ENCODE measurements at regions not wholly inside any gene's neighbourhood (a gene's known extent, or its start where the extent isn't known, plus 50 kb on each side); places are given as distances from the start of the nearest gene placed in this dataset.

GRCh38 chr5:51996356-51996861 is 613.2 kb downstream of the ISL1 start:
- TF ChIP-seq, protein P1, sequence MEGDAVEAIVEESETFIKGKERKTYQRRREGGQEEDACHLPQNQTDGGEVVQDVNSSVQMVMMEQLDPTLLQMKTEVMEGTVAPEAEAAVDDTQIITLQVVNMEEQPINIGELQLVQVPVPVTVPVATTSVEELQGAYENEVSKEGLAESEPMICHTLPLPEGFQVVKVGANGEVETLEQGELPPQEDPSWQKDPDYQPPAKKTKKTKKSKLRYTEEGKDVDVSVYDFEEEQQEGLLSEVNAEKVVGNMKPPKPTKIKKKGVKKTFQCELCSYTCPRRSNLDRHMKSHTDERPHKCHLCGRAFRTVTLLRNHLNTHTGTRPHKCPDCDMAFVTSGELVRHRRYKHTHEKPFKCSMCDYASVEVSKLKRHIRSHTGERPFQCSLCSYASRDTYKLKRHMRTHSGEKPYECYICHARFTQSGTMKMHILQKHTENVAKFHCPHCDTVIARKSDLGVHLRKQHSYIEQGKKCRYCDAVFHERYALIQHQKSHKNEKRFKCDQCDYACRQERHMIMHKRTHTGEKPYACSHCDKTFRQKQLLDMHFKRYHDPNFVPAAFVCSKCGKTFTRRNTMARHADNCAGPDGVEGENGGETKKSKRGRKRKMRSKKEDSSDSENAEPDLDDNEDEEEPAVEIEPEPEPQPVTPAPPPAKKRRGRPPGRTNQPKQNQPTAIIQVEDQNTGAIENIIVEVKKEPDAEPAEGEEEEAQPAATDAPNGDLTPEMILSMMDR (conservative IDR thresholded peaks at IDR 0.05) = no peak
- no peak for TF ChIP-seq ZFX (IDR thresholded peaks at IDR 0.05)

Data from C4-2B (cell line).